ENCODE measurements at regions not wholly inside any gene's neighbourhood (a gene's known extent, or its start where the extent isn't known, plus 50 kb on each side); places are given as distances from the start of the nearest gene placed in this dataset.
A peak's percentile ranks its signal among the peaks of the same experiment; 100 is the strongest.

- Histone ChIP-seq H3K4me3 (no peak overlapping the region), H3K27ac (no peak overlapping the region), H3K36me3 (no peaks in the 10 kb centered on the region), H3K27me3 (replicated peaks) (no peaks in the 10 kb centered on the region), H3K9me3 (replicated peaks) (no peaks in the 10 kb centered on the region), H3K4me1 (replicated peaks) (no peaks in the 10 kb centered on the region)
- DNase-seq (ENCODE audit: low read depth in 1 of 2, low spot score in 2 of 2), result no peak
These were observed 224.9 kb downstream of the FGF9 start for GRCh38 chr13:21895779-21896178.

GRCh38 chr13:21897161-21897560 lies 226.3 kb downstream of the FGF9 start:
- Histone ChIP-seq H3K4me3 (no peak overlapping the region), H3K4me1 (replicated peaks) (no peaks in the 10 kb centered on the region), H3K27ac (no peak overlapping the region), H3K9me3 (replicated peaks) (no peaks in the 10 kb centered on the region), H3K36me3 (no peaks in the 10 kb centered on the region), H3K27me3 (replicated peaks) (no peaks in the 10 kb centered on the region)
- no peak for DNase-seq (ENCODE audit: low read depth in 1 of 2, low spot score in 2 of 2)

GRCh38 chr13:21898459-21898858 lies 227.6 kb downstream of the FGF9 start:
- H3K36me3 ChIP-seq, result no peaks in the 10 kb centered on the region
- H3K9me3 ChIP-seq (replicated peaks), result no peaks in the 10 kb centered on the region
- no peak overlapping the region for H3K27ac ChIP-seq
- no peak for DNase-seq (ENCODE audit: low read depth in 1 of 2, low spot score in 2 of 2)
- H3K4me1 ChIP-seq (replicated peaks), result no peaks in the 10 kb centered on the region
- no peak overlapping the region for H3K4me3 ChIP-seq
- H3K27me3 ChIP-seq (replicated peaks), result no peaks in the 10 kb centered on the region

- no peaks in the 10 kb centered on the region for H3K27me3 ChIP-seq (replicated peaks)
- H3K27ac ChIP-seq, result no peak overlapping the region
- H3K4me1 ChIP-seq (replicated peaks), result no peaks in the 10 kb centered on the region
- no peak for DNase-seq (ENCODE audit: low read depth in 1 of 2, low spot score in 2 of 2)
- H3K36me3 ChIP-seq, result no peaks in the 10 kb centered on the region
- no peak overlapping the region for H3K4me3 ChIP-seq
- no peaks in the 10 kb centered on the region for H3K9me3 ChIP-seq (replicated peaks)
These were observed 228.1 kb downstream of the FGF9 start for GRCh38 chr13:21898945-21899344.

- no peaks in the 10 kb centered on the region for H3K36me3 ChIP-seq
- no peak overlapping the region for H3K4me3 ChIP-seq
- H3K9me3 ChIP-seq (replicated peaks), result no peaks in the 10 kb centered on the region
- H3K27ac ChIP-seq, result no peak overlapping the region
- no peaks in the 10 kb centered on the region for H3K4me1 ChIP-seq (replicated peaks)
- no peaks in the 10 kb centered on the region for H3K27me3 ChIP-seq (replicated peaks)
- DNase-seq (ENCODE audit: low read depth in 1 of 2, low spot score in 2 of 2), result no peak
These were observed 230.5 kb downstream of the FGF9 start for GRCh38 chr13:21901336-21901735.

- Histone ChIP-seq H3K36me3 (no peaks in the 10 kb centered on the region), H3K27ac (no peak overlapping the region), H3K27me3 (replicated peaks) (no peaks in the 10 kb centered on the region), H3K9me3 (replicated peaks) (no peaks in the 10 kb centered on the region), H3K4me1 (replicated peaks) (no peaks in the 10 kb centered on the region), H3K4me3 (no peak overlapping the region)
- no peak for DNase-seq (ENCODE audit: low read depth in 1 of 2, low spot score in 2 of 2)
These were observed 231.2 kb downstream of the FGF9 start for GRCh38 chr13:21901811-21902708.

GRCh38 chr13:21902709-21903098 lies 231.8 kb downstream of the FGF9 start:
- no peak overlapping the region for H3K27ac ChIP-seq
- H3K36me3 ChIP-seq, result no peaks in the 10 kb centered on the region
- no peaks in the 10 kb centered on the region for H3K27me3 ChIP-seq (replicated peaks)
- no peaks in the 10 kb centered on the region for H3K9me3 ChIP-seq (replicated peaks)
- DNase-seq (ENCODE audit: low read depth in 1 of 2, low spot score in 2 of 2), result no peak
- H3K4me1 ChIP-seq (replicated peaks), result no peaks in the 10 kb centered on the region
- H3K4me3 ChIP-seq, result no peak overlapping the region

GRCh38 chr13:21905486-21905885 lies 234.6 kb downstream of the FGF9 start:
- no peaks in the 10 kb centered on the region for H3K9me3 ChIP-seq (replicated peaks)
- H3K4me1 ChIP-seq (replicated peaks), result no peaks in the 10 kb centered on the region
- H3K4me3 ChIP-seq, result no peak overlapping the region
- H3K27ac ChIP-seq, result no peak overlapping the region
- no peaks in the 10 kb centered on the region for H3K27me3 ChIP-seq (replicated peaks)
- no peak for DNase-seq (ENCODE audit: low read depth in 1 of 2, low spot score in 2 of 2)
- no peaks in the 10 kb centered on the region for H3K36me3 ChIP-seq

- Histone ChIP-seq H3K9me3 (replicated peaks) (no peaks in the 10 kb centered on the region), H3K27ac (no peak overlapping the region), H3K36me3 (no peaks in the 10 kb centered on the region), H3K4me3 (no peak overlapping the region), H3K4me1 (replicated peaks) (peaks cover 11% of the 10 kb centered on the region), H3K27me3 (replicated peaks) (no peaks in the 10 kb centered on the region)
- no peak for DNase-seq (ENCODE audit: low read depth in 1 of 2, low spot score in 2 of 2)
These were observed 238.5 kb downstream of the FGF9 start for GRCh38 chr13:21909331-21909730.

- Histone ChIP-seq H3K4me1 (replicated peaks) (peaks cover 11% of the 10 kb centered on the region), H3K4me3 (no peak overlapping the region), H3K27me3 (replicated peaks) (no peaks in the 10 kb centered on the region), H3K9me3 (replicated peaks) (no peaks in the 10 kb centered on the region), H3K36me3 (no peaks in the 10 kb centered on the region), H3K27ac (no peak overlapping the region)
- no peak for DNase-seq (ENCODE audit: low read depth in 1 of 2, low spot score in 2 of 2)
These were observed 239.7 kb downstream of the FGF9 start for GRCh38 chr13:21910546-21910945.

GRCh38 chr13:21911646-21912298 lies 240.9 kb downstream of the FGF9 start:
- peaks cover 11% of the 10 kb centered on the region for H3K4me1 ChIP-seq (replicated peaks)
- peak; percentile 57 to 63 for DNase-seq (ENCODE audit: low read depth in 1 of 2, low spot score in 2 of 2)
- H3K27me3 ChIP-seq (replicated peaks), result no peaks in the 10 kb centered on the region
- no peak overlapping the region for H3K27ac ChIP-seq
- H3K9me3 ChIP-seq (replicated peaks), result no peaks in the 10 kb centered on the region
- H3K36me3 ChIP-seq, result no peaks in the 10 kb centered on the region
- no peak overlapping the region for H3K4me3 ChIP-seq

GRCh38 chr13:21913010-21913409 lies 242.1 kb downstream of the FGF9 start:
- no peak for DNase-seq (ENCODE audit: low read depth in 1 of 2, low spot score in 2 of 2)
- H3K4me3 ChIP-seq, result no peak overlapping the region
- no peak overlapping the region for H3K27ac ChIP-seq
- no peaks in the 10 kb centered on the region for H3K36me3 ChIP-seq
- no peaks in the 10 kb centered on the region for H3K9me3 ChIP-seq (replicated peaks)
- H3K27me3 ChIP-seq (replicated peaks), result no peaks in the 10 kb centered on the region
- peaks cover 21% of the 10 kb centered on the region for H3K4me1 ChIP-seq (replicated peaks)

- no peak overlapping the region for H3K4me3 ChIP-seq
- no peaks in the 10 kb centered on the region for H3K9me3 ChIP-seq (replicated peaks)
- no peaks in the 10 kb centered on the region for H3K36me3 ChIP-seq
- no peaks in the 10 kb centered on the region for H3K27me3 ChIP-seq (replicated peaks)
- DNase-seq (ENCODE audit: low read depth in 1 of 2, low spot score in 2 of 2), result peak; percentile 52 to 67
- peak overlapping the region; percentile 39 for H3K27ac ChIP-seq
- peaks cover 21% of the 10 kb centered on the region for H3K4me1 ChIP-seq (replicated peaks)
These were observed 246.5 kb downstream of the FGF9 start for GRCh38 chr13:21917086-21918015.
